IMR-90 (cell line): ENCODE measurements at regions not wholly inside any gene's neighbourhood (a gene's known extent, or its start where the extent isn't known, plus 50 kb on each side); places are given as distances from the start of the nearest gene placed in this dataset.

ENCODE experiments used
- ATAC-seq: fragments of 200-7000 bp; cut with Tn5 transposase; 2 replicates; pipeline ENCODE4 v1.9.1; 2020; ENCODE audit warnings: low read depth, mild to moderate bottlenecking, moderate library complexity
- BruUV-seq: library from RNA; stranded (reverse); fragments of 400-500 nt; replicated peaks from 2 replicates; lab custom pipeline; 2021; lab: Mats Ljungman, UMichigan
- CTCF ChIA-PET: fragments of 300-600 bp; formaldehyde crosslinking; extraction: SDS; loops from one replicate; lab custom pipeline; 2021; ENCODE audit warnings: antibody characterized with exemption; lab: Yijun Ruan, JAX
- POLR2A ChIA-PET: fragments of 300-600 bp; sonication (Branson Sonifier 250); formaldehyde crosslinking; loops from one replicate; lab custom pipeline; 2022; ENCODE audit warnings: antibody characterized with exemption; ENCODE audit not compliant: unreplicated experiment; lab: Charles Lee
- DNase-seq: peaks from one replicate; pipeline ENCODE4 v3.0.0; 2013
- H2AFZ ChIP-seq: replicated peaks from 2 replicates; pipeline ENCODE3; 2013; ENCODE audit warnings: low read length, mild to moderate bottlenecking; ENCODE audit not compliant: poor library complexity
- H2AK5ac ChIP-seq: 2 replicates; pipeline ENCODE4 v1.6.1; 2013; ENCODE audit warnings: low read depth, low read length, inconsistent platforms
- H2AK9ac ChIP-seq: replicated peaks from 2 replicates; pipeline ENCODE3; 2013; ENCODE audit warnings: mild to moderate bottlenecking, low read depth, low read length, moderate library complexity; ENCODE audit not compliant: poor library complexity
- H2BK120ac ChIP-seq: 2 replicates; pipeline ENCODE4 v1.6.1; 2013; ENCODE audit warnings: low read depth, low read length, inconsistent platforms
- H2BK15ac ChIP-seq: 3 replicates; pipeline ENCODE4 v1.6.1; 2013; ENCODE audit warnings: low read depth, low read length, inconsistent platforms
- H2BK20ac ChIP-seq: 2 replicates; pipeline ENCODE4 v1.6.1; 2013; ENCODE audit warnings: low read depth, mild to moderate bottlenecking, inconsistent platforms, low read length, moderate library complexity
- H2BK5ac ChIP-seq: 2 replicates; pipeline ENCODE4 v1.6.1; 2013; ENCODE audit warnings: mild to moderate bottlenecking, low read depth, low read length, inconsistent platforms; ENCODE audit not compliant: poor library complexity, severe bottlenecking
- H3K14ac ChIP-seq: replicated peaks from 2 replicates; pipeline ENCODE4 v1.6.1; 2013; ENCODE audit warnings: low read depth, low read length, inconsistent platforms
- H3K18ac ChIP-seq: 2 replicates; pipeline ENCODE4 v1.6.1; 2013; ENCODE audit warnings: low read depth, low read length, control low read depth
- H3K23ac ChIP-seq: 2 replicates; pipeline ENCODE4 v1.6.1; 2013; ENCODE audit warnings: low read depth, low read length, inconsistent platforms
- H3K27ac ChIP-seq: 2 replicates; pipeline ENCODE4 v1.5.1; 2013; ENCODE audit warnings: mild to moderate bottlenecking, control low read depth, low read length; ENCODE audit not compliant: insufficient read depth
- H3K27me3 ChIP-seq: 2 replicates; pipeline ENCODE4 v1.6.1; 2013; ENCODE audit warnings: low read length; ENCODE audit not compliant: control insufficient read depth, insufficient read depth
- H3K36me3 ChIP-seq: 2 replicates; pipeline ENCODE4 v1.6.1; 2013; ENCODE audit warnings: low read length, mixed read lengths; ENCODE audit not compliant: control insufficient read depth, insufficient read depth
- H3K4ac ChIP-seq: 2 replicates; pipeline ENCODE4 v1.6.1; 2013; ENCODE audit warnings: low read depth, low read length, inconsistent platforms
- H3K4me1 ChIP-seq: 2 replicates; pipeline ENCODE4 v1.6.1; 2013; ENCODE audit warnings: low read length, mixed read lengths; ENCODE audit not compliant: control insufficient read depth, insufficient read depth
- H3K4me2 ChIP-seq: 2 replicates; pipeline ENCODE4 v1.6.1; 2013; ENCODE audit warnings: low read depth, mild to moderate bottlenecking, control low read depth, low read length, moderate library complexity
- H3K4me3 ChIP-seq: 2 replicates; pipeline ENCODE4 v1.5.1; 2013; ENCODE audit warnings: low read depth, mild to moderate bottlenecking, control low read depth, low read length, moderate library complexity; ENCODE audit not compliant: insufficient read depth
- H3K56ac ChIP-seq: 2 replicates; pipeline ENCODE4 v1.6.1; 2013; ENCODE audit warnings: low read length, inconsistent platforms; ENCODE audit not compliant: insufficient read depth; ENCODE audit errors: extremely low read depth
- H3K79me1 ChIP-seq, 2 experiments: 2 replicates each; pipeline ENCODE4 v1.6.1; 2013; ENCODE audit warnings: low read length in 2 of 2, inconsistent platforms in 1 of 2, low read depth in 1 of 2
- H3K9ac ChIP-seq: 2 replicates; pipeline ENCODE4 v1.6.1; 2013; ENCODE audit warnings: low read depth, low read length, control low read depth
- H3K9me1 ChIP-seq: 2 replicates; pipeline ENCODE4 v1.6.1; 2013; ENCODE audit warnings: low read length, inconsistent platforms; ENCODE audit not compliant: insufficient read depth
- H3K9me3 ChIP-seq: 2 replicates; pipeline ENCODE4 v1.6.1; 2013; ENCODE audit warnings: low read length; ENCODE audit not compliant: control insufficient read depth, insufficient read depth
- H4K20me1 ChIP-seq: 2 replicates; pipeline ENCODE4 v1.6.1; 2013; ENCODE audit warnings: low read length, inconsistent platforms; ENCODE audit not compliant: insufficient read depth
- H4K5ac ChIP-seq: 2 replicates; pipeline ENCODE4 v1.6.1; 2013; ENCODE audit warnings: mild to moderate bottlenecking, low read depth, low read length, control low read depth
- H4K8ac ChIP-seq, 2 experiments: 2 replicates each; pipeline ENCODE4 v1.6.1; 2013; ENCODE audit warnings: low read depth in 2 of 2, low read length in 2 of 2, control low read depth in 1 of 2, inconsistent platforms in 1 of 2
- H4K91ac ChIP-seq: 2 replicates; pipeline ENCODE4 v1.6.1; 2013; ENCODE audit warnings: low read depth, low read length, inconsistent platforms; ENCODE audit not compliant: insufficient read depth
- CHD1 ChIP-seq: IDR thresholded peaks from 2 replicates; pipeline ENCODE4 v1.6.1; 2012; ENCODE audit warnings: low read depth, low read length, improper control_type of control experiment
- CTCF ChIP-seq: conservative IDR thresholded peaks from 2 replicates; pipeline ENCODE4 v1.5.1; 2012; ENCODE audit warnings: mild to moderate bottlenecking, low read depth, low read length, improper control_type of control experiment
- FOS ChIP-seq: fragments of 150-350 bp; IDR thresholded peaks from 2 replicates; pipeline ENCODE4 v1.6.1; 2016; ENCODE audit warnings: low read depth, low read length
- MAFK ChIP-seq: IDR thresholded peaks from 2 replicates; pipeline ENCODE4 v1.6.1; 2012; ENCODE audit warnings: low read depth, low read length, improper control_type of control experiment
- NFE2L2 ChIP-seq: fragments of 150-350 bp; IDR thresholded peaks from 2 replicates; pipeline ENCODE4 v1.6.1; 2016; ENCODE audit warnings: low read depth, mild to moderate bottlenecking, low read length
- RAD21 ChIP-seq: IDR thresholded peaks from 2 replicates; pipeline ENCODE4 v1.6.1; 2012; ENCODE audit warnings: low read length, improper control_type of control experiment
- SMC3 ChIP-seq: fragments of 150-350 bp; IDR thresholded peaks from 2 replicates; pipeline ENCODE4 v1.6.1; 2016; ENCODE audit warnings: low read depth, mild to moderate bottlenecking, antibody characterized with exemption, low read length, moderate library complexity
- USF2 ChIP-seq: fragments of 150-350 bp; IDR thresholded peaks from 2 replicates; pipeline ENCODE4 v1.6.1; 2017; ENCODE audit warnings: mild to moderate bottlenecking, antibody characterized with exemption, low read length, low read depth
- WGBS, 2 experiments: methylation state at CpG; one replicate each; pipeline versions ENCODE4 v1.1.5 to v1.1.7; 2013; ENCODE audit warnings: missing lambda C conversion rate in 2 of 2; ENCODE audit not compliant: insufficient read length in 1 of 2; ENCODE audit errors: extremely low coverage in 2 of 2; 5-methylcytosine and 5-hydroxymethylcytosine counted together
- dilution Hi-C: fragments of 300-500 bp; cut with HindIII; formaldehyde crosslinking; loops from one replicate; pipeline ENCODE4 v1.14.3; 2018; ENCODE audit warnings: low sequenced_read_pairs; ENCODE audit not compliant: unreplicated experiment
- in situ Hi-C: fragments of 300-500 bp; cut with MboI; formaldehyde crosslinking; loops from 3 replicates; pipeline ENCODE4 v1.14.3; 2019; ENCODE audit warnings: low sequenced_read_pairs, inconsistent platforms, mixed read lengths
- intact Hi-C: fragments of 100-400 bp; cut with micrococcal nuclease; formaldehyde crosslinking; loops from 2 replicates; pipeline ENCODE4 v1.10.0; 2022

- Histone ChIP-seq H3K18ac (no peak overlapping the region), H2BK5ac (no peak overlapping the region), H3K14ac (no peak overlapping the region), H2AK9ac (no peak overlapping the region), H2BK20ac (no peak overlapping the region), H3K56ac (no peak overlapping the region), H4K8ac (no peak overlapping the region), H3K4me2 (no peak overlapping the region), H3K9me3 (no peaks in the 10 kb centered on the region), H3K23ac (no peak overlapping the region), H2AFZ (no peak overlapping the region), H2BK120ac (no peak overlapping the region), H3K27me3 (peaks cover 5% of the 10 kb centered on the region; the same call in 1 of the 2 replicates), H3K4me3 (no peak overlapping the region), H3K4ac (no peak overlapping the region), H2BK15ac (no peak overlapping the region), H3K36me3 (no peaks in the 10 kb centered on the region), H3K9ac (no peak overlapping the region), H3K79me1 (no peaks in the 10 kb centered on the region), H4K91ac (no peak overlapping the region), H3K9me1 (no peaks in the 10 kb centered on the region), H3K27ac (no peak overlapping the region), H4K5ac (no peak overlapping the region), H2AK5ac (no peak overlapping the region), H4K20me1 (no peaks in the 10 kb centered on the region), H3K4me1 (no peaks in the 10 kb centered on the region)
- in situ Hi-C loops (no loop called here), intact Hi-C loops (no loop called here), dilution Hi-C loops (no loop called here)
- no TSS peak for BruUV-seq
- ChIA-PET CTCF (no interaction called here), POLR2A (no interaction called here)
- no CpG with 5 or more reads among the region's 2 CpGs for WGBS, 2 experiments
- ATAC-seq (no peak), DNase-seq (no peak)
- no peak for TF ChIP-seq USF2
- no peak for TF ChIP-seq RAD21
- no peak for TF ChIP-seq CHD1
- TF ChIP-seq SMC3 = no peak
- TF ChIP-seq MAFK = no peak
- no peak for TF ChIP-seq FOS
- TF ChIP-seq NFE2L2 = no peak
- TF ChIP-seq CTCF = no peak
Observed at GRCh38 chr13:107974409-107974808, 240.9 kb downstream of the LIG4 start.
